C4-2B (cell line): ENCODE measurements at regions not wholly inside any gene's neighbourhood (a gene's known extent, or its start where the extent isn't known, plus 50 kb on each side); places are given as distances from the start of the nearest gene placed in this dataset.

Source experiments
- ZFX ChIP-seq: fragments of 450-650 bp; IDR thresholded peaks from 2 replicates; pipeline ENCODE4 v1.6.1; 2017
- TF ChIP-seq, protein P1 (sequence below): fragments of 450-650 bp; conservative IDR thresholded peaks from 2 replicates; pipeline ENCODE4 v1.5.1; 2017; ENCODE audit warnings: mild to moderate bottlenecking

- TF ChIP-seq, protein P1, sequence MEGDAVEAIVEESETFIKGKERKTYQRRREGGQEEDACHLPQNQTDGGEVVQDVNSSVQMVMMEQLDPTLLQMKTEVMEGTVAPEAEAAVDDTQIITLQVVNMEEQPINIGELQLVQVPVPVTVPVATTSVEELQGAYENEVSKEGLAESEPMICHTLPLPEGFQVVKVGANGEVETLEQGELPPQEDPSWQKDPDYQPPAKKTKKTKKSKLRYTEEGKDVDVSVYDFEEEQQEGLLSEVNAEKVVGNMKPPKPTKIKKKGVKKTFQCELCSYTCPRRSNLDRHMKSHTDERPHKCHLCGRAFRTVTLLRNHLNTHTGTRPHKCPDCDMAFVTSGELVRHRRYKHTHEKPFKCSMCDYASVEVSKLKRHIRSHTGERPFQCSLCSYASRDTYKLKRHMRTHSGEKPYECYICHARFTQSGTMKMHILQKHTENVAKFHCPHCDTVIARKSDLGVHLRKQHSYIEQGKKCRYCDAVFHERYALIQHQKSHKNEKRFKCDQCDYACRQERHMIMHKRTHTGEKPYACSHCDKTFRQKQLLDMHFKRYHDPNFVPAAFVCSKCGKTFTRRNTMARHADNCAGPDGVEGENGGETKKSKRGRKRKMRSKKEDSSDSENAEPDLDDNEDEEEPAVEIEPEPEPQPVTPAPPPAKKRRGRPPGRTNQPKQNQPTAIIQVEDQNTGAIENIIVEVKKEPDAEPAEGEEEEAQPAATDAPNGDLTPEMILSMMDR, result no peak
- no peak for TF ChIP-seq ZFX
These were observed 60.1 kb upstream of the PCSK6 start for GRCh38 chr15:101549647-101550046.
